Ovary (tissue), 3 donors: ENCODE measurements at regions not wholly inside any gene's neighbourhood (a gene's known extent, or its start where the extent isn't known, plus 50 kb on each side); places are given as distances from the start of the nearest gene placed in this dataset.

Experiments
- CTCF ChIP-seq, 3 donors: fragments of 450-650 bp in 2 of 3; fragments of 200-600 bp in 1 of 3; IDR thresholded peaks; one replicate each; pipeline versions ENCODE4 v1.5.1 to v1.8.0; 2016 to 2022; ENCODE audit warnings: antibody characterized with exemption in 3 of 3, mild to moderate bottlenecking in 1 of 3
- EP300 ChIP-seq: sonication (generic); formaldehyde crosslinking; IDR thresholded peaks from one replicate; pipeline ENCODE4 v1.6.1; 2017; ENCODE audit warnings: antibody characterized with exemption
- donor health status: DM: no; HTN: no; CAD: no.

GRCh38 chr3:176375519-176375918 lies 821.8 kb downstream of the TBL1XR1 start:
- TF ChIP-seq CTCF (IDR thresholded peaks at IDR 0.05): no peak
- TF ChIP-seq EP300: no peak
